Effector memory CD4-positive, alpha-beta T cell (primary cell): ENCODE measurements at regions not wholly inside any gene's neighbourhood (a gene's known extent, or its start where the extent isn't known, plus 50 kb on each side); places are given as distances from the start of the nearest gene placed in this dataset.

Experiments used
- DNase-seq, 3 donors: peaks; one replicate each; pipeline ENCODE4 v3.0.0-alpha.2; 2020
- H3K27ac ChIP-seq: 2 replicates; pipeline ENCODE4 v1.7.0; 2013; ENCODE audit warnings: mild to moderate bottlenecking, low read length, moderate library complexity; ENCODE audit not compliant: insufficient read depth, poor library complexity, severe bottlenecking
- H3K27me3 ChIP-seq: replicated peaks from 2 replicates; pipeline ENCODE4 v1.7.0; 2013; ENCODE audit warnings: mild to moderate bottlenecking, low read length; ENCODE audit not compliant: insufficient read depth, control insufficient read depth, poor library complexity, severe bottlenecking
- H3K36me3 ChIP-seq: 2 replicates; pipeline ENCODE4 v1.7.0; 2013; ENCODE audit warnings: mild to moderate bottlenecking, low read length, moderate library complexity; ENCODE audit not compliant: control insufficient read depth, insufficient read depth
- H3K4me1 ChIP-seq: 2 replicates; pipeline ENCODE4 v1.7.0; 2013; ENCODE audit warnings: low read length, mild to moderate bottlenecking; ENCODE audit not compliant: control insufficient read depth, insufficient read depth, poor library complexity, severe bottlenecking
- H3K4me3 ChIP-seq: 2 replicates; pipeline ENCODE4 v1.7.0; 2013; ENCODE audit warnings: low read length, low read depth, mild to moderate bottlenecking; ENCODE audit not compliant: insufficient read depth, poor library complexity, severe bottlenecking
- H3K9me3 ChIP-seq: 2 replicates; pipeline ENCODE4 v1.7.0; 2013; ENCODE audit warnings: mild to moderate bottlenecking, low read length, moderate library complexity; ENCODE audit not compliant: control insufficient read depth

DNA sequence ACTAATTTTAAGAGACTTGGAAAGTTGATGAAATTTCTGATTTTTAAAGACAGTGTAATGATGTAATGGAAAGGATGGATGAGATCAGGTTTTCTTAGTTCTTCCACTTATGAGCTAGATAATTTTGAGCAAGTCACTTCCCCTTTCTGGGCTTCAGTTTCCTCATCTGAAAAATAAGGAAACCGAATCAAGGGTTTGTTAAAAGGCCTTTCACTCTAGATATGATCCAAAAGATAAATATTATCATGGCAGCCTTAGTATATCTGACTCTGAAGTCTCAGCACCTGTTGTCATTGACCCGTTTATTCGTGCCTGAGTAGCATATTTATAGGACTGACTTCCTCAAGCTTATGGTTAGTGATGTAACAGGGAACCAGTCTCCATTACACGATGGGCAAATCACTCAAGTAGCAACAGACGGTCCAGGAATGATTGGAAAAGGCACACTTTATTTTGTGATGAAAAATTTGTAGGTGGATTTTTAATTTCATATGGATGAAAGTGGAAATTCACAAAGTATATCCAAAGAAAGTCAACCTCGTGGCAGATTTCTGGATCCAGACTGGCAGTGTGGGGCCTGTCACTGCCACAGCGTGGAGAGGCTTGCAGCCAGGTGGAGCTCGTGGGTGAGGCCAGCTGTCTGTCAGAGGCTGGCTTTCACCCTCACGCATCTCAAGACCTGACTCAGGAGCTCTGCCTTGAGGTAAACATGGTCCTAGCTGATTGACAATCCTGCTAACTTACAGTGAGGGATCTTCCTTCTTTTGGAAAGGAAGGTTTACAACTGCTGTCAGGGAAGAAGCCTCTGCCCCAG is 137.9 kb upstream of the CXCR4 start:
- no peaks in the 10 kb centered on the region for H3K27me3 ChIP-seq
- no peaks in the 10 kb centered on the region for H3K9me3 ChIP-seq
- no peak overlapping the region for H3K27ac ChIP-seq
- H3K4me3 ChIP-seq, result no peak overlapping the region
- DNase-seq, result no peak
- H3K36me3 ChIP-seq, result no peaks in the 10 kb centered on the region
- no peaks in the 10 kb centered on the region for H3K4me1 ChIP-seq

DNA sequence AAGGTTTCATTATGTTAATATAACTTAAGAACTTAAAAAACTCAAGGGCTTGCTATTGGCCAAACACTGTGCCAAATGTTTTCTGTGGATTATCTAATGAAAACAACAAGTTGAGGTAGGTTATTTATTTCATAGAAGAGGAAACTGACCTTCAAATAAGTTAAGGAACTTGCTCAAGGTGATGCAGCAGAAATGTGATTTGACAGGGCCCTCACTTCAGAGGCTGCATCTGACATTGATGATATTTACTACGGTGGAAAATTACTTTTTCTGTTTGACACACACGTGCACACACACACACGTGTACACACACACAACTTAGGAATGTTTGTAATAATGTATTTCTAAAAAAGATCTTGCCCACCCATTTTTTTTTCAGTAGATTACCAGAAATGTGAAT is 137.2 kb upstream of the CXCR4 start:
- Histone ChIP-seq H3K9me3 (no peaks in the 10 kb centered on the region), H3K36me3 (no peaks in the 10 kb centered on the region), H3K27me3 (no peaks in the 10 kb centered on the region), H3K4me1 (no peaks in the 10 kb centered on the region), H3K4me3 (no peak overlapping the region), H3K27ac (no peak overlapping the region)
- DNase-seq, result no peak

DNA sequence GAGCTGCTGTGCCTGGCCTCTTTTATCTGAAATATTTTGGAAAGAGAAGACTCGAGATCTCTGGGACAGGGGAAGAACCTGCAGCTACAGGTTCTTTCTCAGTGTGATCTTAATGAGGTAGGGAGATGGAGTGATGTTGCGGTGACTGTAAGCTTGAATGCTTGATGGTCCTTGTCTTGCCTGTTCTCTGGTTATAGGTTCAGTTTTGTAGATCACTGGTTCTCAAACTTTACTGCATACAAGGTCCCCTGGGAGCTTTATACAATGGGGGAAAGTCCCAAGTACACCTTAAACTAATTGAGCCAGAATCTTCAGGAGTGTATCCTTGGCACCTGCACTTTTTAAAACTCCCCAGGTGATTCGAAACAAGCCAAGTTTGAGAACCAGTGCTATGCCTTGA is 136.7 kb upstream of the CXCR4 start:
- no peaks in the 10 kb centered on the region for H3K9me3 ChIP-seq
- H3K4me3 ChIP-seq, result no peak overlapping the region
- H3K27ac ChIP-seq, result no peak overlapping the region
- H3K36me3 ChIP-seq, result no peaks in the 10 kb centered on the region
- H3K27me3 ChIP-seq, result no peaks in the 10 kb centered on the region
- no peaks in the 10 kb centered on the region for H3K4me1 ChIP-seq
- no peak for DNase-seq

DNA sequence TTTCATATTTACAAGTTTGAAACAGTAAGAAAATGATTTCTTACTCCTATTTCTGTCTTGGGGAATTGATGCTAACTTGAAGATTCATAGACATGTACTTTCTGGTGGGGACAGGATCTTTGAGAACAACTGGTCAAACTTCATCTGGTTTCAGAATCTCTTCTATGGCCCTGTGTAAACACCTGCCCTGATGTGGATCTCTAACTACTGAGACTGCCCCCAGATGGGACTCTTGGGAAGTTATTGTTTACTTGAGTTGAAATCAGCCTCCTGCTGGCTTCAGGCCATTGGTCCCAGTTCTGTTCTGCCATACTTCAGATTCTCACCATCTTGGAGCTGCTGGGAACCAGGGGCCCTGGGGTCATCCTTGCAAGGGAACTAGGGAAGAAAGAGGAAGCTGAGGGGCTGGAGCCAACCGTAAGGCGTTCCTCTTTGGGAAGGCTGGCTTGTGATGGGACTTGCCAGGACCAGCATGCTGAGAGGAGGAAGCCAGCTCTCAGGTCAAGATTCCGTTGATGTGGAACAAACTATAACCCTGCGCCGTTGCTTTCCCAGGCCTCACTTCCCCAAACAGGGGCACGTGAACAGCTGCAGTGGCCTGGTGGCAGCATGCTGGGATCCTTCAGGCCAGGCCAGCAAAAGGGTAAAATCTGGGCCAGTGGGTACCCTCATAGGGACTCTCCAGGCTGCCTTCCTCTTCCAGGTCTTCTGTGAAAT is 135.5 kb upstream of the CXCR4 start:
- no peaks in the 10 kb centered on the region for H3K27me3 ChIP-seq
- H3K36me3 ChIP-seq, result no peaks in the 10 kb centered on the region
- DNase-seq, result no peak
- H3K4me1 ChIP-seq, result no peaks in the 10 kb centered on the region
- no peaks in the 10 kb centered on the region for H3K9me3 ChIP-seq
- H3K4me3 ChIP-seq, result no peak overlapping the region
- no peak overlapping the region for H3K27ac ChIP-seq

DNA sequence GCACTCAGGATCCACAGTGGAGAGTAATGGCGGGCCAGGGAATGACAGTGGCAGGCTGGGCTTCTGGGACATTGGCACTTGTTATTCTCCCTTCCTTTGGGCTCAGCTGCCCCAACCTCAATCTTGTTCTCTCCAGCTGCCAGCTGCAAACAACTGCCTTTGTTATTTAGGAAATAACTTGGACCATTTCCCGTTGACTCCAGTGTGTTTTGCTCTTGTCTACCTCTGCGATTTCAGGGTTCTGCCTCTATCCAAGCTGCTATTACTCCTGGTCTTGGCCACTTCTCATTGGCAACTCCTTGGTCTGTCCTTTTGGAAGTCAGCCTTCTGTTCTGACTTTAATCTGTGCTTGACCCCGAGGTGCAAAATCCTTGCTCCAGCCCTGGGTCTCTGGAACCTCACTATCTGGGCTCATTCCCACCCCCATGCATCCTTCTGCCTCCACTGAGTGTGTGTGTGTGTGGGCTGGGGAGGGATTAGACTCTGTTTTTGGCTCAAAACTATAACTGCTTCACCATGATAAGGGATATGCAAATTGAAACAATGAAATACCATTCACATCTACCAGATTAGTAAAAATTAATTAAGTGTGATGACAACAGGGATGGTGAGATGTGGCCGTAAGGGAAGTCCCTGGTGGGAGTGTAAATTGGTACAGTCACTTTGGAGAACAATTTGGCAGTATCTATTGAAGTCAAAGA is 134.1 kb upstream of the CXCR4 start:
- no peak overlapping the region for H3K27ac ChIP-seq
- no peak overlapping the region for H3K4me3 ChIP-seq
- no peak for DNase-seq
- H3K36me3 ChIP-seq, result no peaks in the 10 kb centered on the region
- no peaks in the 10 kb centered on the region for H3K27me3 ChIP-seq
- no peaks in the 10 kb centered on the region for H3K4me1 ChIP-seq
- H3K9me3 ChIP-seq, result no peaks in the 10 kb centered on the region

DNA sequence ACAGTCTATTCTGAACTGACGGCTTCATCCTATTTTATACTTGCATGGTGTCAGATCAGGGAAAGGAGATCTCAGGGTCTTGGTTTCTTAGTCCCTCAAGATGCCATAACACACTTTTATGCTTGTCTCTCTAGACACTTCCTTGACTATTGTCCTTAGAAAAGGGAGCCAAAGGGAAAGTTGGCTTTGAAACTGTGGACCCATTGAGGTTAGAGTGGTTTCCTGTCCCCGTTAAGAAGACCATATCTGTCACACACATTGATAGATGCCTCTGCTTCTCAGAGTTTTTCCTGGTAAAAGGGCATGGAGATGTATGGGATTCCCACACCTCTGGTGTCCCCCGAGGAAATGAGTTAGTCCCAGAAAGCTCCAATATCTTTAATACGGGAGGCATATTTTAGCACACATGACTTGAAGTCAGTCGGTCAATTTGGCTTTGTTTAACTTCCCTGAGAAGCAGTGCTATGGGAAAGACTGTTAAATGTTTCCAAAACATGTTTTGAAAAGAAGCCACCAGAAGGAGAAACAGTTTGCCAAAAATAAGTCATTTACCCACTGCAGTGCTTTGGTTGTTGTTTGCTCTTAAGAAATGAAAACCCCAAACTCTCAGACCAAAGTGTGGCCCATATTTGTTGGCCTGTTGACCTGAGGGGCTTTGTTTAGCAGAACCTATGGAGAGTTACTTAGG is 133.4 kb upstream of the CXCR4 start:
- Histone ChIP-seq H3K27me3 (no peaks in the 10 kb centered on the region), H3K4me3 (no peak overlapping the region), H3K36me3 (no peaks in the 10 kb centered on the region), H3K9me3 (no peaks in the 10 kb centered on the region), H3K27ac (no peak overlapping the region), H3K4me1 (no peaks in the 10 kb centered on the region)
- no peak for DNase-seq

DNA sequence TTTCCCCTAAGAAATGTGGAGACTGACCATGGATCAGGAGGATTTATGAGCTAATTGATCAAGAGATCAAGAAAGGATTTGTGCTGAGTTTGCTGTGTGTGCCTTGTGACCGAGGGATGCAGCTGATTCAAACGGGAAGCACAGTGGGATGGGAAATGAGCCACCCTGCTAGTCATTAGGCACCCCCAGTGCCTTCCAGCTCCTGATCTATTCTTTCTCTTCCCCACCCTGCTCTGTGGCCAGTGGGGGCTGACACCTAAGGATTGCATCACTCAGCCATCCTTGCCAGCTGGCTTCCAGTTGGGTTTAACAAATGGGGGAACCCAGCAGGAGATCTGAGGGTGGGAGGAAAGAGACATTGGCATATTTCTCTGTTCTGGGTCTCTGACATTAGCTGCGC is 132.2 kb upstream of the CXCR4 start:
- H3K4me3 ChIP-seq, result no peak overlapping the region
- DNase-seq, result no peak
- no peaks in the 10 kb centered on the region for H3K36me3 ChIP-seq
- H3K27me3 ChIP-seq, result no peaks in the 10 kb centered on the region
- H3K4me1 ChIP-seq, result no peaks in the 10 kb centered on the region
- H3K27ac ChIP-seq, result no peak overlapping the region
- no peaks in the 10 kb centered on the region for H3K9me3 ChIP-seq

DNA sequence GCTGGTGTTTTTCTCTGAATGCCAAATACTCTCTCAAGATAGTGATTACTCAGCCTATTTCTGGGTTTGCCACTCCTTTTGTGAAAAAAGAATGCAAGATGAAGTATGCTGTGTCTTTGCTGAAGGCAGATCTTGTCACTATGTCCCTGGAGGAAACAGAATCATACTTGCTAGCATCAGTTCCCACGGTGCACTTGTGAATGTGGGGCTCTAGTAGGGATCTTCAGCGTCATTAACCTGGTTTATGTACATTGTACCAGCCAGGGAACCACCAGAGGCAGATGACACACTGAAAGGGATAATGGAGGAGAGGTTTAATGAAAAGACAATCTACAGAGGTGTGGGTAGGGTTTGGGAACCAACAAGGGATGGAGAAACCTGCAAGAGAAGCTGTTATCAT is 131.0 kb upstream of the CXCR4 start:
- Histone ChIP-seq H3K27me3 (no peaks in the 10 kb centered on the region), H3K4me1 (no peaks in the 10 kb centered on the region), H3K4me3 (no peak overlapping the region), H3K27ac (no peak overlapping the region), H3K9me3 (no peaks in the 10 kb centered on the region), H3K36me3 (no peaks in the 10 kb centered on the region)
- DNase-seq, result no peak

DNA sequence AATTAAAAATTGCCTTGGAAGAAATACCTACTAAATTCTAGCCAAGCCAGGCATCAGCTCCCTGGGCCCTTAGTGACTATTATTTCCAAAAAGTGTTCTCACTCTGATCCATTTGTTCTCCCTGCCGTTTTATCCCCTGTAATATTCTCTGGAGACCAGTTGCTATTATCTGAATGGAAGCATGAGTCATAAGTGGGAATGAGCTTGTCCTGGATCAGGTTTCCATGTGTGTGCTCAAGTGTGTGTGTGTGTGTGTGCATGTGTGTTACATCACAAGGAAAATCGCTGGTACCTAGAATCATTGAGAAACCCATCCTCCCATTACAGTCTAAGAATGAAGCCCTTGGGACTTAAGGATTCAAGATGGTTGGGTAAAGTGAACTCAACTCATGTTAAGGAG is 130.3 kb upstream of the CXCR4 start:
- no peak for DNase-seq

More for the DNA sequence above, 130.3 kb upstream of the CXCR4 start:
- Histone ChIP-seq H3K27ac (no peak overlapping the region), H3K36me3 (no peaks in the 10 kb centered on the region), H3K4me3 (no peak overlapping the region), H3K9me3 (no peaks in the 10 kb centered on the region), H3K4me1 (no peaks in the 10 kb centered on the region), H3K27me3 (no peaks in the 10 kb centered on the region)
